ENCODE measurements at regions not wholly inside any gene's neighbourhood (a gene's known extent, or its start where the extent isn't known, plus 50 kb on each side); places are given as distances from the start of the nearest gene placed in this dataset.

- Histone ChIP-seq H3K4me2 (ENCODE audit: low read depth, low read length) (no peak overlapping the region), H3K36me3 (ENCODE audit: control insufficient read depth, insufficient read depth, low read length) (no peaks in the 10 kb centered on the region), H3K14ac (replicated peaks; ENCODE audit: low read depth, low read length) (no peak overlapping the region), H3K56ac (ENCODE audit: extremely low read depth, insufficient read depth, low read length) (no peak overlapping the region), H2AFZ (replicated peaks; ENCODE audit: low read length, poor library complexity) (no peak overlapping the region), H3K23ac (ENCODE audit: low read depth, low read length) (no peak overlapping the region), H3K9me1 (ENCODE audit: insufficient read depth, low read length) (no peaks in the 10 kb centered on the region; the same call in 1 of the 2 replicates), H4K20me1 (ENCODE audit: insufficient read depth, low read length) (no peaks in the 10 kb centered on the region), H3K79me1 (ENCODE audit: low read depth in 1 of 2, low read length in 2 of 2) (no peaks in the 10 kb centered on the region), H4K8ac (ENCODE audit: low read depth in 2 of 2, low read length in 2 of 2) (no peak overlapping the region), H4K91ac (ENCODE audit: insufficient read depth, low read depth, low read length) (no peak overlapping the region), H3K27ac (ENCODE audit: insufficient read depth, low read length) (no peak overlapping the region), H2BK15ac (ENCODE audit: low read depth, low read length) (no peak overlapping the region), H3K9me3 (ENCODE audit: control insufficient read depth, insufficient read depth, low read length) (peaks cover 4% of the 10 kb centered on the region; the same call in 1 of the 2 replicates), H3K4me3 (ENCODE audit: insufficient read depth, low read depth, low read length) (no peak overlapping the region), H2AK9ac (replicated peaks; ENCODE audit: low read depth, low read length, poor library complexity) (no peak overlapping the region), H3K9ac (ENCODE audit: low read depth, low read length) (no peak overlapping the region), H3K4ac (ENCODE audit: low read depth, low read length) (no peak overlapping the region), H2BK120ac (ENCODE audit: low read depth, low read length) (no peak overlapping the region), H2AK5ac (ENCODE audit: low read depth, low read length) (no peak overlapping the region), H3K4me1 (ENCODE audit: control insufficient read depth, insufficient read depth, low read length) (no peaks in the 10 kb centered on the region), H3K27me3 (ENCODE audit: control insufficient read depth, insufficient read depth, low read length) (peaks cover 43% of the 10 kb centered on the region), H2BK5ac (ENCODE audit: low read depth, low read length, poor library complexity, severe bottlenecking) (no peak overlapping the region), H2BK20ac (ENCODE audit: low read depth, low read length) (no peak overlapping the region), H3K18ac (ENCODE audit: low read depth, low read length) (no peak overlapping the region), H4K5ac (ENCODE audit: low read depth, low read length) (no peak overlapping the region)
- TF ChIP-seq USF2 (IDR thresholded peaks at IDR 0.05; ENCODE audit: low read depth, low read length): no peak
- no peak for TF ChIP-seq MAFK (IDR thresholded peaks at IDR 0.05; ENCODE audit: low read depth, low read length)
- TF ChIP-seq BHLHE40 (IDR thresholded peaks at IDR 0.05; ENCODE audit: low read depth, low read length): no peak
- TF ChIP-seq POLR2A (IDR thresholded peaks at IDR 0.05; ENCODE audit: low read depth, low read length): no peak
- no peak for TF ChIP-seq RCOR1 (IDR thresholded peaks at IDR 0.05; ENCODE audit: insufficient replicate concordance, low read length)
- no peak for TF ChIP-seq RFX5 (IDR thresholded peaks at IDR 0.05; ENCODE audit: low read depth, low read length)
- TF ChIP-seq MXI1 (IDR thresholded peaks at IDR 0.05; ENCODE audit: borderline replicate concordance, low read depth, low read length): no peak
- no peak for TF ChIP-seq CHD1 (IDR thresholded peaks at IDR 0.05; ENCODE audit: low read depth, low read length)
- no peak for TF ChIP-seq SMC3 (IDR thresholded peaks at IDR 0.05; ENCODE audit: low read depth, low read length)
- no peak for TF ChIP-seq NFE2L2 (IDR thresholded peaks at IDR 0.05; ENCODE audit: low read depth, low read length)
- TF ChIP-seq RAD21 (IDR thresholded peaks at IDR 0.05; ENCODE audit: low read length): no peak
- no peak for TF ChIP-seq FOS (IDR thresholded peaks at IDR 0.05; ENCODE audit: low read depth, low read length)
- TF ChIP-seq CEBPB (IDR thresholded peaks at IDR 0.05; ENCODE audit: low read depth, low read length): no peak
- no peak for TF ChIP-seq MAZ (IDR thresholded peaks at IDR 0.05; ENCODE audit: borderline replicate concordance, low read depth, low read length)
- ChIA-PET CTCF (no interaction called here), POLR2A (ENCODE audit: unreplicated experiment) (no interaction called here)
- in situ Hi-C loops (cut with MboI; ENCODE audit: low sequenced_read_pairs) (no loop called here), dilution Hi-C loops (cut with HindIII; ENCODE audit: low sequenced_read_pairs, unreplicated experiment) (no loop called here), intact Hi-C loops (cut with micrococcal nuclease) (no loop called here)
- WGBS, 2 experiments (ENCODE audit: extremely low coverage in 2 of 2, insufficient read length in 1 of 2): 84% methylated on average over 4 of the region's 5 CpGs; no CpG with 5 or more reads in 1 of the 2 experiments
- no TSS peak for BruUV-seq (replicated peaks)
- no peak for DNase-seq
- no peak for ATAC-seq (ENCODE audit: low read depth)
These were observed 112.8 kb downstream of the FAM43A start for GRCh38 chr3:194798486-194798885.

Measured in IMR-90 (cell line).